NB4 (cell line): ENCODE measurements at regions not wholly inside any gene's neighbourhood (a gene's known extent, or its start where the extent isn't known, plus 50 kb on each side); places are given as distances from the start of the nearest gene placed in this dataset.

Experiments
- CTCF ChIP-seq: IDR thresholded peaks from one replicate; pipeline ENCODE4 v1.5.1; 2012; ENCODE audit warnings: low read depth, low read length
- POLR2A ChIP-seq: IDR thresholded peaks from 2 replicates; pipeline ENCODE4 v1.6.1; 2011; ENCODE audit warnings: mild to moderate bottlenecking; ENCODE audit not compliant: insufficient read length; ENCODE audit errors: extremely low read depth
- TF ChIP-seq, protein P1 (sequence below): IDR thresholded peaks from 2 replicates; pipeline ENCODE4 v1.6.1; 2011; ENCODE audit warnings: low read depth, low read length

DNA sequence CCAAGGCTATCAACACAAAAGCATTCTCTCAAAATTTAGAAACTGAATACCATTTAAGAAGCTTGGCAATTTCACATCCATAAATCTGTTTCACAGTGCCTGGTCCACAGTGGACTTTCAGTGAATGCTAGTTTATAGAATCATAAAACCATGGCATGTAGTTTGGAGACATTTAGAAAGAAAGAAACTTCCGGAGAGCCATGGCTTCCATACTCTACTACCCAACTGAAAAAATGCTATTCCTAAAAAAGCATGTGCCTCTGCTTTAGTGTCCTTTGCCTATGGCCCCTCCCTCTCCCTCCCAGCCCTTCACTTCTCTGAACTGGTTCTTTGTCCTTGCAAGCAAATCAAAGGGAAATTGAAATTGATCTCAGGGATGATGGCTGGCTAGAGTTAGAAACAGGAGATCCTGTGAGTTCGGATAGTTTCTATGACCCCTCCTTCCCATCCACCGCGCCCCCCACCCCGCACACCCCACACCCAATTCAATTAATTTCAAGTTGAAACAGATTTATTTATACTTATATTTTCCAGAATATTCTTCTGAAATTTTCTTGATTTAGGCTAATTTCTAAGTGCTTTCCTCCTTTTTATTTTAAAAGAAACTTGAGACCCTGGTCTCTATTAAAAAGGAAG lies 248.3 kb downstream of the TRIB2 start:
- TF ChIP-seq CTCF: no peak
- TF ChIP-seq, protein P1, sequence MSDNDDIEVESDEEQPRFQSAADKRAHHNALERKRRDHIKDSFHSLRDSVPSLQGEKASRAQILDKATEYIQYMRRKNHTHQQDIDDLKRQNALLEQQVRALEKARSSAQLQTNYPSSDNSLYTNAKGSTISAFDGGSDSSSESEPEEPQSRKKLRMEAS: no peak
- TF ChIP-seq POLR2A: no peak
